Skin of body (tissue), 1 donor: ENCODE measurements at regions not wholly inside any gene's neighbourhood (a gene's known extent, or its start where the extent isn't known, plus 50 kb on each side); places are given as distances from the start of the nearest gene placed in this dataset.

Source experiments
- DNase-seq: peaks from one replicate; lab custom pipeline; 2025; lab: John Stamatoyannopoulos, UW

DNA sequence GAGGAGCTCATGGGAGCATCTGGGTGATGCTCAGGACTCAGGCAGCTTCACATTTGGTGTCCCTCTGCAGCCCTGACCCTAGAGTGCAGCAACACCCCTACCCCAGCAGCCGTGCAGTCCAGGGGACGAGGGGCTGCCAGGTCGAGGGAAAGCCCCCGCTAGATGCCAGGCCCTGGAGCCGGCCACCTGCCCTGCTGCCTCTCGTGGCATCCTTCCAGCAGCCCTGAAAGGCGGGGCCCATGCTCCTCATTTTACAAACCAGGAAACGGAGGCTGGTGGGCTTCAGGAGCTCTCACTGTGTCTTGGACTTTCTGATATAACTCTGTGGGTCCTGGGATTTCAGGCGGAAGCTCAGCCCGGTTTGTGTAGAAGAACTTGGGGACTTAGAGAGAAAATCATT lies 120.5 kb upstream of the WNT4 start:
- no peak for DNase-seq

DNA sequence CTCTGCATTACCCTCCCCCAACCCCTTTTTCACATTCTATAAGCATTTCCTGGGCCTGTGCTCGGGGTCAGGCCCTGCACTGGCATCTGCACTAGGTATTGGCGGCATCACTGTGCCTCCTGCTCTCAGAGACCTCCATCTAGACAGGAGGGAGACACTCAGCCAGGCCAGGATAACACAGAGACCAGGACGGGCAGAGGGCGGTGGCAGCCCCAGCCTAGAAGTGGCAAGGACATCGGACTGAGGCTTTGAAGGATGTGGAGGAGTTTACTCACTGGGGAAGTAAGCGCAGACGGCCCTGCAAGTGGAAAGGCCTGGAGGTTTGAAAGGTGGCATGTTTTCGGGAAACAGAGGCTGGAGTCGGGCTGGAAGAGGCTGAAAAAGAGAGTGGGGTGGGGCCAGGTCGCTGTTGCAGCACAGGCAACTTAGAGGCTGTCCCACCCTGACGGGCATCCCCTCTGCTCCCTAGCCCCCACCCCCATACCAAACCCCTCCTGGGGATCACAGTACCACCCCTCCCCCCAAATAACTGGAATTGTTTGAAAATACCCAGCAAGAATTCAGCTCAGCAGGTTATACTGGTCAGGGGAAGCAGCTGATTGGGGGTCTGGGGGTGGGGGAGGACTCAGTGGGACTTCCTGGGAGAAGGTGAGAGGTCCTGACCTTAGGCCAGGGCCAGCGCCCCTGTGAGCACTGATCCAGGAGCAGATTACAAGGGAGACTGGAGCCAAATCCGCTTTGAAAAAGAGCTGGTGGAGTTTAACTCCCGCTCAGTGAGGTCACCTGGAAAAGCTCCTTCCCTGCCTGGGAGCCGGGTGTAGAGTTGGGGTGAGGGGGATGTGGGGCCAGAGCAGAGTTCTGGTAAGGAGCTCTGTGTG lies 121.8 kb upstream of the WNT4 start:
- no peak for DNase-seq

DNA sequence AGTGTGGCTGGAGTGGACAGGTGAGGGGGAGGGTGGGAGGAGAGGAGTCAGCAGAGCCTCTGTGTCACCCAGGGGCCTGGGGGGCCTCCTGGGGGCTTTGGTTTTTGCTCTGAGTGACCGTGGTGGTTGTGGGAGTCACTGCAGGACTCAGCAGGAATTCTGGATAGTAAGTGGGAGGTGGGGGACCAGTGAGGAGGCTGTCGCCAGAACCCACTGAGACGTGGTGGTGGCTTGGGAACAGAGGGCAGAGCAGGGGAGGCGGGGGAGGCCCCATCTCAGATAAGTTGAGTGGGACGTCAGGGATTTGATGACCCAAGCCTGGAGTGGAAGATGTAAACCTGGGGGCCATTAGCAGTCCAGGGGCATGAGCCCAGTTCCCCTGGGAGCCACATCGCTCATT lies 123.2 kb upstream of the WNT4 start:
- no peak for DNase-seq

DNA sequence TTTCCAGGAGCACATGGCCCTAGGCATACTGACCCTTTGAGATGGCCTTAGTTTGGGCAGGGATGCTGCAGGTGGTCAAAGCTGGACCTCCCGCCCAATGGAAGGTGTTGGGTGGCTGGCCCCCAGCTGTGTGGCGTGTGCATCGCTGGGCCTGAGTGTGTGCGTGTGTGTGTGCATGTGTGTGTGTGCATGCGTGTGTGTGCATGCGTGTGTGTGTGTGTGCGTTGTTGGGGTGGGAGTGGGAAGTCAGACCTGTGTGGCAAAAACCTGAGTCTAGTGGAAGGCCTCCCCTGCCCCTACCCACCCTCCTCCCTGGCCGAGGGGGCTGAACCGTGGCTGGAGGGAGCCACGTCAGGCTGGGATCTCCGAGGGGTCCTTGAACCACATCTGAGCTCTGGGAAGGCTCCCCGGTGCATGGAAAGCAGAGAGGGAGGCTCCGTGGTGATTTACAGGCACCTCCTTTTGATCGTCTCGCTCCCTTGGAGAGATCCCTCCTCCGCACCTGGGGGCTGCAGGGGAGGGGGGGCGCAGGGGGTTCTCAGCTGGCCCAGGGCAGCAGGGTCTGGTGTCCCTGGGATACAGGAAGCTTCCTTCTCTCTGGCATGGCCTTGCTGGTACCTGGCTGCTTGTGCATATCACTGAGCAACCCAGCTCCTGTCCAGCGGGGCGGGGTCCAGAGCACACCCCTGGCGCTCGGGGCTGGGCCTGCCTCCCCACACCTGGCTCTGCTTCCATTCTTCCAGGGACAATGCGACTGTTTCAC lies 124.7 kb upstream of the WNT4 start:
- DNase-seq = no peak

DNA sequence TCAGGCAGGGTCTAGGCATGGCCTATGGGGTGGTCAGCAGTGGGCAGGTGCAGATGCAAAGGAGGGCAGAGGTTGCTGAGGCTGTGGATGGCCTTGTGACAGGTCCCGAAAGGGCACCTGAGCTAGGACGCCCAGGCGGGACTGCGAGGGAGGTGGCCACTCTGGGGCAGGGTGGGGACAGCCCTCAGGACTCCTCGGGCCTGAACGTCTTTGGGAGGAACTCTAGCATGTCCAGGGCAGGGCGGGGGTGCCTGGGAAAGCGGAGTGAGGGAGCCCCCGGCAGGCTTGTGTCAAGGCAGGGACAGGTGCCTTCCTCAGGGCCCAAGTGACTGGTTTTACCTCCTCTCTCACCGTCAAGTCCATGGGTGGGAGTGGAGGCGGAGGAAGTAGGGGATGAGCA lies 125.4 kb upstream of the WNT4 start:
- no peak for DNase-seq

DNA sequence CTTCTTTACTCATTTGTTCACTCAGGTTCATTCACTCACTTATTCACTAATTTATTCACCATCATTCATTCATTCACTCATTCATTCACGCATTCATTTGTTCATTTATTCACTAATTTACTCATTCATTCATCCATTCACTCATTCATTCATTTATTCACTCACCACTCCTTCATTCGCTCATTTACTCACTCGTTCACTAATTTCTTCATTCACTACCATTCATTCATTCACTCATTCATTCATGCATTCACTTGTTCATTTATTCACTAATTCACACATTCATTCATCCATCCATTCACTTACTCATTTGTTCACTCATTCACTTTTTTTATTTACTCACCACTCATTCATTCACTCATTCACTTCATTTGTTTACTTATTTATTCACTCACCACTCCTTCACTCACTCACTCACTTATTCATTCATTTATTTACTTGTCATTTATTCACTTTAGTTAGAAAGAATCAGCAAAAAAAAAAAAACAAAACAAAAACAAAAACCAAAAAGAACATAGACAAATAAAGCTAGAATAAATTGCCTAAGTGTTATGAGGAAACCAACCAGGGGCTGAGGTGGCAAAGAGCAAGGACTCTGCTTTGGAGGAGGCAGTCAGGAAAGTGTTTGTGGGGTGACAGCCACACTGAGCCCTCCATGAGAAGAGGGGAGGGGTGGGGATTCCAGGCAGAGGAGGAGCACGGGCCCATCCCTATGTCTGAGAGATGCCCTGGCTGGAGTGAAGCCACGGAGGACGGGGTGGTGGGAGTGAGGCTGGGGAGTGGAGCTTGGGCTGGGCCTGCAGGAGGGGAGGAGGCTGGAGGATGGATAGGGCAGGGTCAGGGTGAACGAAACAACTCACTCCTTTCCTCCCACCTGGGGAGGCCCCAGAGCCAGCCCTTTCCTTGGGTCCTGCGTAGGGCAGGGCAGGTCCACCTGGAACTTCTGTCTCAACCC lies 129.2 kb upstream of the WNT4 start:
- DNase-seq = no peak

DNA sequence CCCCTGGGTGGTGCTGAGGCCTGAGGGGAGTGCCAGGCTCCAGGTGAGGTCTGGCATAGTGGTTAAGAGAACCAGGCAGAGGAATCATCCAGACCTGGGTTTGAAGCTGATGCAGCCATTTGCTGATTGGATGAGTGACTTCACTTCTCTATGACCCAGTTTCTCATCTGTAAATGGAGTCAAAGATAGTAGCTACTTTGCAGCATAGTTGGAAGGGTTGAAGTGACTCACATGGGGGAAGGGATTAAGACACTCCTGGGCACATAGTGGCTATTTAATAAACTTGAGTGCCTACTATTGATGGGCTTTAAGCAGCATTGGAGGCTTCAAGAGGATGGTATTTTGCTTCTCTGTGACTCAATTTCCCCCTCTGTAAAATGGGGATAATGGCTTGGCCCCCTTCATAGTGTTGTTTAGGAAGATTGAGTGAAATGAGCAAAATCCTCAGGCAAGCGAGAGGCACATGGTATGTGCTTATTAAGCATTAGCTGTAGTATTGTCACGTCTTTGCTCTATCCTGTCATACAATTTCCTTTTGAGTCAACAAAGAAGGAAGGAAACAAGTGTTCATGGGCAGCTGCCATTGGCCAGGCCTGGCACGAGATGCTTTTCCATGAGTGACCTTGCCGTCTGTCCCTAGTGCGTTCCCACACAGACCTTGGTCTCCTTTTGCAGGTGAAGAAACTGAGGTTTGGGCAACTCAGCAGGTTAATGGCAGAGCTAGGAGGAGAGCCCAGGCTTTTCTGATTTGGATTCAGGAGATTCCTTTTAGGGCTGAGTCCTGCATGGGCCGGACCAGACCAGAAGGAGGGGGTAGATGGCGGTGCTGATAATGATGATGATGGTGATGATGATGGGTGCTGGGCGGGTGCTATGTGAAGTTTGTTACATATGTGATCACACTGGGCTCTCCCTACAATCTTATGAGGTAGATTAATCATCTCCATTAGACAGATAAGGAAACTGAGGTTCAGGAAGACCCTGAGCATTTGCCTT lies 131.1 kb upstream of the WNT4 start:
- no peak for DNase-seq

DNA sequence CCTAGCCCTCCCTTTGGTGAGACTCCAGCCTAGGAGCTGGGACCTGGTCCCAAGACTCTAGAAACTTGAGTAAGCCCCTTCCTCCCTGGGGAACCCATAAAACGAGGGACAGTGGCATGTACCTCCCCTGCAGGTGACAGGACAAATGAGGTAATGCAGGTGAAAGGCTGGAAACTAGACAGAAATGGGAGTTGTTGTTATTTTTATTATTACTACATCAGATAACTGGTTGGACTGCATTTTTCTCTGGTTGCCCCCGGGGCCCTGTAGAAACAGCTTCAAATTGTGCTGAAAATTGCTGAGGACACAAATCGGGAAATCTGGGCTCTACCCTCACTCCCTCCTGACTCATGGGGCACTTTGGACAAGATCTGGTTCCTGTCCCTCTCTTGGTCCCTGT lies 132.3 kb upstream of the WNT4 start:
- no peak for DNase-seq

DNA sequence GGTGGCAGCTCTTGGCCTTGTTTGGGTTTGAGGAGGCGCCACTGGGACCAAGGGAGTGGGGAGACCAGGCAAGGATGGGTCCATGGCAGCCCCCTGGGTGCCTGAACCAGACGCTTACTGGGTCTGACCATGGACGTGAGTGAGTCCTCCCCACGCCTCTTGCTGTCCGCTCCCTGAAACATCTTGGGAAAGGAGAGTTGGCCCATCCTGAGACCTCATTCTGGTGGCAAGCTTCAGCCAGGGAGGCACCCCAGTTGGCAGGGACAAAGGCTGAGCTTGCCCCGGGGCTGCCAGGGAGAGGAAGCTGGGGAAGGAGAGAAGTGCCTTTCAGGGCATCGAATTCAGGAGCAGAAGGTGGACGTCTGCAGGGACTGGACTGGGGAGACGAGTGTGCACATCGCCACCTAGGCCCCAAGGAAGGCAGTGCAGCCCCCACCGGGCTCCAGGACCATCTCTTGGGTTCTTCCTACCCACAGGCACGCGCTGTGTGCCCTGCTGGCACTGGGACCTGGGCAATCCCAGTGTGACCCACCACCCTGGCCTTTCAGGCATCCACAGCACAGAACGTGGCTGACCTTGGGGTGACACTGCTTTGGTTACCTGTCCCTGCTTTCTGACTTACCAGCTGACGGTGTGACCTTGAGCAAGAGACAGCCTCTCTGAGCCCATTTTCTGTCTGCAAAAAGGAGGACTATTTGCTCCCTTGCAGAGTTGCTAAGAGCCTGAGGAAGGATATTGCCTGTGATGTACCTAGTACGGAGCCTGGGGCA lies 132.9 kb upstream of the WNT4 start:
- DNase-seq = no peak

DNA sequence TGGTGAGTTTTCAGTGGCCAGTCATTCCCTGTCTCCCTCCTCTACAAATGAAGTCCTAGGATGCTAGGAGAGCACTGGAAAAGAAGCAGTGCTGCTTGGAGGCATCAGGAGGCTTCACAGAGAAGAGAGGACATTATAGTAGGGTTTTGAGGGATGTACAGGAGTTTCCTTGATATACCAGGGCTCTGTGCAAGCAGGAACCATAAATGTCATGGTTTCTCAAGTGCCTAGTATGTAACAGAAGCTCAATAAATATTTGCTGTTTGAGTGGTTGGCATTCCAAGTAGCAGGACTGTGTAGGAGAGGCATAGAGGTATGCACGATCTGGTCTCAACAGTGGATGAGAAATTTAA lies 133.5 kb upstream of the WNT4 start:
- DNase-seq = no peak

DNA sequence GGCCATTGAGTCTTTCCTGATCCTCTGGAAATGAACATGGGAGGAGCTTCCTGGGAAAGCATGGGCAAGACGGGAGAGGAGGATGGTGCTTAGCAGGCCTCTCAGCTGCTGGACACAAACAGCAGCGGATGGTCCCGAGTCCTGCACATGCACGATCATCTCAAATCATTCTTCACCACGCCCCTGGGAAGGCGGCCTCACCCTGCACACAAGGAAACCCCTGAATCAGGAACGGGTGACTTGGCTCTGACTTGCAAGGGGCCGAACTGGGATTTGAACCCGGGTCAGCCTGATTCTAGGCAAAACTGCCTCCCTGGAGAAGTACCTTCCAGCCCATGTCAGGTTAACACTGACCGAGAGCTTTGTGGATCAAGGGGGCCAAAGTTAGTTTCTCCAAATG lies 134.8 kb upstream of the WNT4 start:
- DNase-seq = no peak

DNA sequence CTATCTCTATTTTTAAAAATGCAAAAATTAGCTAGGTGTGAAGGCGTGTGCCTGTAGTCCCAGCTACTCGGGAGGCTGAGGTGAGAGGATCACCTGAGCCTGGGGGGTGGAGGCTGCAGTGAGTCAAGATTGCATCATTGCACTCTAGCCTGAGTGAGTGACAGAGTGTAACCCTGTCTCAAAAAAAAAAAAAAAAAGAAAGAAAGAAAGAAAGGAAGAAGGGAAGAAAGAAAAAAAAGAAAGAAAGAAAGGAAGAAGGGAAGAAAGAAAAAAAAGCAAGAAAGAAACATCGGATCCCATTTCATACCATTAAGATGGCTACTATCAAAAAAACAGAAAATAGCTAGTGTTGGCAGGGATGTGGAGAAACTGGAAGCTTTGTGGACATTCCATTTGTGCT lies 136.8 kb upstream of the WNT4 start:
- DNase-seq = no peak

DNA sequence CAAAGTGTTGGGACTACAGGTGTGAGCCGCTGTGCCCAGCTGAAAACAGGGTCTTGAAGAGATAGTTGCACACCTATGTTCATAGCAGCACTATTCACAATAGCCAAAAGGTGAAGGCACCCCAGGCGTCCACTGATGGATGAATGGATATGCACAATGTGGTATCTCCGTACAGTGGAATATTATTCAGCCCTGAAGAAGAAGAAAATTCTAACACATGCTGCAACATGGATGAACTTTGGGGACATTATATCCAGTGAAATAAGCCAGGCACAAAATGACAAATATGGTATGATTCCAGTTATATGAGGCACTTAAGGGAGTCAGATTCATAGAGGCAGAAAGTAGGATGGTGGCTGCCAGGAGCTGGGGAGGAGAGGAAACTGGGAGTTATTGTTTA lies 137.6 kb upstream of the WNT4 start:
- DNase-seq = no peak

DNA sequence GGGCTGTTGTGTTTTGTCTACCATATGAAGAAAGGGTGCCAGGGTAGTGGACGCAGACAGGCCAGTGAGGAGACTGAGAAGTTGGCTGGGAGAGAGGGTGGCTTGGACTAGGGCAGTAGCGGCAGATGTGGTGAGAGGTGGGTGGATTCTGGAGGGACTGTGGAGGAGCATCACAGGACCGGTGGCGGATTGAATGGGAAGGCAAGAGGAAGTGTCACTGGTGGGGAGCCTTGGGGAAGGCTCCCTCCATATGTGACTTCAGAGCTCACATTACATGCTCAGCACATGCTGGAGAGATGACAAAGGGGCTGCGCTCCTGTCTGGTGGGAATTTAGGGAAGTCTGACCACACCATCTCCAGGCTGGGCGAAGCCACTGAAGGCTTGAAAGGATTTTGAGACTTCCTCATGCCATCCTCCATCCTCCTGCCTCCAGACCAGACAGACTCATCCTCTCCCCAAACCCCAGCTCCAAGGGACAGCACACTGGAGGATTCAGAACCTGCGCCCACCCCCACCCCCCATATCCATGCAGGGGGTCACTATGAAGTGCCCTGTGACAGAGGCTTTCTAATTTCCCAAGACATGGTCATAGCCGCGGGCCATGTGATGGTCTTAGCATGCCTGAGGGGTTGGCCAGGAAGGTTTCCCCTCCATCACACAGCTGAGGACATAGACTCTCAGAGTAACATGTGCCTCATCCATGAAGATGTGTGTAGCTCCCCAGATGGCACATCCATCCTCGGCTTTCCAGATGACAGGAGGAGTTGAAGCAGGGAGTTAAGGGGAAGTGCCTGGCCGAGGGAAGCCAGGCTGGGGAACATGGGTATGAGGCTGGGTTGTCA lies 138.8 kb upstream of the WNT4 start:
- DNase-seq = no peak

DNA sequence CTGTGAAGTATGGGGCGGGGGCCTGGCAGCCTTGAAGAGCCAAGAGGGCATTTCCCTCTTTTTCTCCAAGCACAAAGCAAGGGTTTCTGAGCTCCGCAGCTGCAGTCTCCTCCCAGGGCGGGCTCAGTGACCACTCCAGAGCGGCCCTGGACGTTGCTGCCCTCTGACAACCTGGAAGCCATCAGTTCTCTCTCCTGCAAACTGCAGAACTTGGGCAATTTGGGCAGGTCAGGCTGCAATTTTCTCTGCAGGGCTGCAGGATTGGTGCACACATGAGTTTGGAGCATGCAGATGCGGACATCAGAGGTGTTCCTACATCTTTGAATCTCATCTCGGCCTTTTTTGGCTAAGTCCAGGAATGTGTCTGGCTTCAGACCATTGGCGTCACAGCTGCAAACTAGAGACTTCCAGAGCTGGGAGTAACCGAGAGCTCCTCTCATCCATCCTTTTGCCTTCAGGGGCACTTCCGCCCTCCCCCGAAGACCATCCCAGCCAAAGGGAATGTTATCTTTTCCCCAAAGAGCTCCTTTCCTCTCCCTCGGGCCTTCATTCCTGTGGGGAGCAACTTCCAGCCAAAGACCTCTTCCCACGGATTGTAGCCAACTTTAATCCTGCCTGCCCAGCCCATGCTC lies 139.6 kb upstream of the WNT4 start:
- peak; percentile 18 for DNase-seq

DNA sequence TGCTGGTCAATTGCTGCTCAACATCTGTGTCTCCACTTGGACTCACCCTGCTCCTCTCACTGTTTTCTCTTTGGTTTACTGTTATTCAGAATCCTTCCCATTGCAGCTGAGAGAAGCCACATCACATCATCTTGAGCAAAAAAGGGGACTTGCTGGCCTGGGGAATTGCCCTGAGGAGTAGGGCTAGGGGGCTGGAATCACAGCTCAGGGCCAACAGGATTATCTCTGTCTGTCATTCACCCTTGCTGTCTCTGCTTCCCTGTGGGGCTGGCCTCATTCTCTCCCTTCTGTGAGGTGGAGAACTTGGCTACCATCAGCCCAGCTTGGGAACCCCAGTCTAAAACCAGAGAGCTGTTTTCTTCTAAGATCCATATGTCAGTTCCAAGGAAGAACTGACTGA lies 140.7 kb upstream of the WNT4 start:
- no peak for DNase-seq

DNA sequence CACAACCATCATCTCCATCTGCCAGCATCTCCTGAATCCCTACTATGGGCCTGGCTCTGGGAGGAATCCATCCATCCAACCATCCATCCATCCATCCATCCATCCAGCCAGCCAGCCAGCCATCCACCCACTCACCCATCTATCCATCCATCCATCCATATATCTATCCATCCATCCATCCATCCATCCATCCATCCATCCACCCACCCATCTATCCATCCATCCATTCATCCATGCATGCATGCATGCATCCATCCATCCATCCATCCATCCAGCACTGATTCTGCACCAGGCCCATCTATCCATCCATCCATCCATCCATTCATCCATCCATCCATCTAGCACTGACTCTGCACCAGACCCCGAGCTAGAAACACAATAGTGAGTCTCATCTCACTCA lies 141.3 kb upstream of the WNT4 start:
- no peak for DNase-seq

DNA sequence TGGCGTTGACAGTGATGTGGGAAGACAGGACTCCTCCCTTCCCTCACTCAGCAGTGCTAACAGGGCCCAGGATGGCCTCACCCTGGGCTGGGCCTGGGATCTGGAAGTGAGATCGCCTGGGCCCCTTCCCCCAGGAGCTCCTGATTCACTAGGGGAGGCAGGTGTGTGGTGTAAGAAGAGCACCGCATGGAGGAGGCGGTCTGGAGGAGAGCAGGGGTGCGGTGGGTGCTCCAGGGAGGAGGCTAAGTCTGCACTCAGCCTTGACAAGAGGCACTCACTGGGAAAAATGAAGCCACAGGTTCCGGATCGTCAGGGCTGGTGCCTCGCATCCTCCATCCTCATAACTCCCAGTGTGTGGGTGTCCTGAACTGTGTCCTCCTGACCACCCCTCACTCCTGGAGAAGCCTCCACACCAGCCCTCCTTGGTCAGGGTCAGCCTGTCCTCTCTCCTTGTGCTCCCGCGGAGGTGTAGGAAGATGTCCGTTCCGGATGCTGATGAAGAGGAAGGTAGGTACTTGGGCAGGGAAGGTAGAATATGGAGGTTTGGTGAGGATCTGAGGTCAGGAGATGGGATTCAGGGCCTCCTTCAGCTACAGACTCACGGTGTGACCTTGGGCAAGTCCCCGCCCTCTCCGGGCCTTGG lies 142.1 kb upstream of the WNT4 start:
- DNase-seq = no peak
